ENCODE measurements at regions not wholly inside any gene's neighbourhood (a gene's known extent, or its start where the extent isn't known, plus 50 kb on each side); places are given as distances from the start of the nearest gene placed in this dataset.

- H3K4me3 Mint-ChIP-seq, result no peak overlapping the region
- CTCF ChIA-PET, result no interaction called here
- no peaks in the 10 kb centered on the region for H3K9me3 Mint-ChIP-seq
- no peaks in the 10 kb centered on the region for H3K27me3 ChIP-seq (ENCODE audit: control insufficient read depth in 1 of 2, insufficient read depth in 2 of 2, low read length in 2 of 2)
- DNase-seq, result no peak
- no peak for ATAC-seq (ENCODE audit: poor library complexity)
- H3K36me3 ChIP-seq (ENCODE audit: insufficient read depth, low read length), result no peaks in the 10 kb centered on the region
- no peaks in the 10 kb centered on the region for H3K9me3 ChIP-seq (ENCODE audit: control insufficient read depth in 1 of 2, insufficient read depth in 1 of 2, low read length in 2 of 2)
- no peaks in the 10 kb centered on the region for H3K4me1 Mint-ChIP-seq (ENCODE audit: low read depth)
- POLR2A ChIA-PET, result no interaction called here
- no peaks in the 10 kb centered on the region for H3K27me3 Mint-ChIP-seq
- no peak for TF ChIP-seq CTCF (IDR thresholded peaks at IDR 0.05)
- no peak overlapping the region for H3K27ac Mint-ChIP-seq
- no peaks in the 10 kb centered on the region for H3K36me3 Mint-ChIP-seq (ENCODE audit: low read depth)
- intact Hi-C loops (cut with DNase I, micrococcal nuclease), result no loop called here
- no peak overlapping the region for H3K27ac ChIP-seq (ENCODE audit: low read depth in 1 of 2, low read length in 2 of 2)
- no peaks in the 10 kb centered on the region for H3K4me1 ChIP-seq (ENCODE audit: insufficient read depth, low read length)
- no peak overlapping the region for H3K4me3 ChIP-seq (ENCODE audit: low read length)
Measured at GRCh38 chr5:98530224-98530623, 243.2 kb upstream of the RGMB start.

- Mint-ChIP-seq H3K27me3 (no peaks in the 10 kb centered on the region), H3K27ac (no peak overlapping the region), H3K9me3 (peaks cover 5% of the 10 kb centered on the region), H3K4me1 (ENCODE audit: low read depth) (no peaks in the 10 kb centered on the region), H3K36me3 (ENCODE audit: low read depth) (no peaks in the 10 kb centered on the region), H3K4me3 (no peak overlapping the region)
- DNase-seq, result no peak
- ATAC-seq (ENCODE audit: poor library complexity), result no peak
- Histone ChIP-seq H3K4me3 (ENCODE audit: low read length) (no peak overlapping the region), H3K9me3 (ENCODE audit: control insufficient read depth in 1 of 2, insufficient read depth in 1 of 2, low read length in 2 of 2) (peaks cover 3 to 4% of the 10 kb centered on the region in 2 experiments), H3K36me3 (ENCODE audit: insufficient read depth, low read length) (no peaks in the 10 kb centered on the region), H3K27ac (ENCODE audit: low read depth in 1 of 2, low read length in 2 of 2) (no peak overlapping the region), H3K4me1 (ENCODE audit: insufficient read depth, low read length) (no peaks in the 10 kb centered on the region), H3K27me3 (ENCODE audit: control insufficient read depth in 1 of 2, insufficient read depth in 2 of 2, low read length in 2 of 2) (no peaks in the 10 kb centered on the region)
- ChIA-PET CTCF (no interaction called here), POLR2A (no interaction called here)
- TF ChIP-seq CTCF (IDR thresholded peaks at IDR 0.05), result no peak
- intact Hi-C loops (cut with DNase I, micrococcal nuclease), result no loop called here
Measured at GRCh38 chr5:98535901-98536300, 237.6 kb upstream of the RGMB start.

DNA sequence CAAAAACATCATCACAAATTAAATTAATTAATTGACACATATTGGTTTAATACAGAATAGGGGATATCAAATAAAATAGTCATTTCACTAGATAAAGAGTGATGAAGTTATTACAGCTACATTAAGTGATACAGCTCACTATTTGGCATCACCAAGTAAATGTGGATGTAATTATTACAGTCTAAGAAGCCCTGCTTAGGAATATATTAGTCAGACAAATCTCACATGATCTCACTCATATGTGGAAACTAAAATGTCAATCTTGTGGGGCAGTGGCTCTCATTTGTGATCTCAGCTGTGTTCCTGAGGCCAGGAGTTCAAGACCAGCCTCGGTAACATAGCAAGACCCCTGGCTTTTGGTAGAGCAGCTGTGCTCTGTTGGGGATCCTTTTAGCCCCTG is 233.4 kb upstream of the RGMB start:
- ChIA-PET CTCF (no interaction called here), POLR2A (no interaction called here)
- ATAC-seq (ENCODE audit: poor library complexity), result no peak
- Mint-ChIP-seq H3K9me3 (peaks cover 20% of the 10 kb centered on the region), H3K4me3 (no peak overlapping the region), H3K27ac (no peak overlapping the region), H3K4me1 (ENCODE audit: low read depth) (no peaks in the 10 kb centered on the region), H3K36me3 (ENCODE audit: low read depth) (no peaks in the 10 kb centered on the region), H3K27me3 (no peaks in the 10 kb centered on the region)
- Histone ChIP-seq H3K9me3 (ENCODE audit: control insufficient read depth in 1 of 2, insufficient read depth in 1 of 2, low read length in 2 of 2) (peaks cover 3 to 4% of the 10 kb centered on the region in 2 experiments), H3K27me3 (ENCODE audit: control insufficient read depth in 1 of 2, insufficient read depth in 2 of 2, low read length in 2 of 2) (no peaks in the 10 kb centered on the region), H3K4me3 (ENCODE audit: low read length) (no peak overlapping the region), H3K27ac (ENCODE audit: low read depth in 1 of 2, low read length in 2 of 2) (no peak overlapping the region), H3K36me3 (ENCODE audit: insufficient read depth, low read length) (no peaks in the 10 kb centered on the region), H3K4me1 (ENCODE audit: insufficient read depth, low read length) (no peaks in the 10 kb centered on the region)
- no peak for DNase-seq
- intact Hi-C loops (cut with DNase I, micrococcal nuclease), result no loop called here
- no peak for TF ChIP-seq CTCF (IDR thresholded peaks at IDR 0.05)
